ENCODE measurements at regions not wholly inside any gene's neighbourhood (a gene's known extent, or its start where the extent isn't known, plus 50 kb on each side); places are given as distances from the start of the nearest gene placed in this dataset.

GRCh38 chr10:47173929-47174442 lies 126.0 kb upstream of the GDF10 start:
- TF ChIP-seq TAF1 (conservative IDR thresholded peaks at IDR 0.05), result no peak
- TF ChIP-seq CTCF (IDR thresholded peaks at IDR 0.05; ENCODE audit: low read depth, low read length, missing input control), result no peak

Data from liver (tissue), 3 donors.